ENCODE measurements at regions not wholly inside any gene's neighbourhood (a gene's known extent, or its start where the extent isn't known, plus 50 kb on each side); places are given as distances from the start of the nearest gene placed in this dataset.
"Not testable (repeated sequence)": the region's sequence is repeated elsewhere in the genome, so short reads cannot be mapped to it uniquely, and the experiment has no call there.

- no peak for DNase-seq
- Mint-ChIP-seq H3K36me3 (no peaks in the 10 kb centered on the region), H3K9me3 (no peaks in the 10 kb centered on the region), H3K4me1 (ENCODE audit: low read depth) (no peaks in the 10 kb centered on the region), H3K27ac (no peak overlapping the region), H3K4me3 (no peak overlapping the region), H3K27me3 (peaks cover 1% of the 10 kb centered on the region)
- POLR2A ChIA-PET = no interaction called here
- CTCF ChIA-PET = no interaction called here
- intact Hi-C loops (cut with micrococcal nuclease) = no loop called here
Measured at GRCh38 chr1:219050822-219051125, 122.9 kb upstream of the LYPLAL1 start.

DNA sequence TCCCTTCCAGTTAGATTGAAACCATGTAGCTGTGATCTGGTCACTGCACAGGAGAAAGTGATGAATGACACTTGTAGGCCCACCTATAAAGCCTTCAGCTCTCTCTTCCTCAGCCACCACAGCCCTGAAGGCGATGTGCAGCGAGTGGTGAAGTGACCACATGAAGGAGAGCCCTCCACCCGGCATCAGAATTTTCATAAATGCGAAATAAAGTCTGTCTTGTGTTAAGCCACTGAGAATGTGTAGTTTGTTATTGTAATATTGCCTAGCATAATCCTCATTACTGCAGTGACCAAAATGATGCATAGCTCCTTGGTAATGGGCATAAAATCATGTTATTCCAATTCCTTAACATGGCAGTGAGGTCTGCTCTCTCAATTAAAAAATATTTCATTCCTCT, 122.1 kb upstream of the LYPLAL1 start:
- H3K27ac Mint-ChIP-seq = no peak overlapping the region
- no peaks in the 10 kb centered on the region for H3K36me3 Mint-ChIP-seq
- intact Hi-C loops (cut with micrococcal nuclease) = no loop called here
- H3K4me1 Mint-ChIP-seq (ENCODE audit: low read depth) = no peaks in the 10 kb centered on the region
- POLR2A ChIA-PET = no interaction called here
- H3K27me3 Mint-ChIP-seq = peaks cover 1% of the 10 kb centered on the region
- DNase-seq = no peak
- H3K9me3 Mint-ChIP-seq = no peaks in the 10 kb centered on the region
- H3K4me3 Mint-ChIP-seq = no peak overlapping the region
- CTCF ChIA-PET = no interaction called here

- no peak overlapping the region for H3K27ac Mint-ChIP-seq
- no peaks in the 10 kb centered on the region for H3K36me3 Mint-ChIP-seq
- H3K4me1 Mint-ChIP-seq (ENCODE audit: low read depth) = peaks cover 1% of the 10 kb centered on the region
- intact Hi-C loops (cut with micrococcal nuclease) = loop anchor here (5.0 kb wide), 1 partner anchor 113 kb away; the partner anchor contains the start of gene LYPLAL1
- peaks cover 8% of the 10 kb centered on the region for H3K9me3 Mint-ChIP-seq
- DNase-seq = no peak
- no peak overlapping the region for H3K4me3 Mint-ChIP-seq
- CTCF ChIA-PET = interaction anchor here (0.6 kb wide), 1 partner anchor 130 kb away, joined by 4 read pairs; no protein-coding TSS in a partner anchor
- POLR2A ChIA-PET = no interaction called here
- H3K27me3 Mint-ChIP-seq = no peaks in the 10 kb centered on the region
Measured at GRCh38 chr1:219058891-219059820, 114.5 kb upstream of the LYPLAL1 start.

DNA sequence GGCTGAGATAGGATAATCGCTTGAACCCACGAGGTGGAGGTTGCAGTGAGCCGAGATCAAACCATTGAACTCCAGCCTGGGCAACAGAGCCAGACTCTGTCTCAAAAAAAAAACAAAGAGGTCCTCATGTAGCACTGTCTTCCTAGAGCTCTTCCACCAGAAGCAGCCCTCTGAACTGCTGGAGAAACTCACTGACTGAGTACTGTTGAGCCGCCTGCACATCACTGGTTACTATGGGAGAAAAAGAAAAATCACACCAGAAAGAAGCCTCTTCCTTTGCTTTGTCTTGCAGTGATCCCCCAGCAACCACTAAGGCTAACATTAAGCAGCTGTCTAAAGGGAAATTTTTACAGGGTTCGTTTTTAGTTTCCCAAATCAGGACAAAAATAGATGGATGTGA, 112.9 kb upstream of the LYPLAL1 start:
- Mint-ChIP-seq H3K9me3 (peaks cover 8% of the 10 kb centered on the region), H3K4me1 (ENCODE audit: low read depth) (peaks cover 1% of the 10 kb centered on the region), H3K4me3 (no peak overlapping the region), H3K27ac (no peak overlapping the region), H3K27me3 (no peaks in the 10 kb centered on the region), H3K36me3 (no peaks in the 10 kb centered on the region)
- no peak for DNase-seq
- ChIA-PET POLR2A (no interaction called here), CTCF (no interaction called here)
- intact Hi-C loops (cut with micrococcal nuclease) = no loop called here

DNA sequence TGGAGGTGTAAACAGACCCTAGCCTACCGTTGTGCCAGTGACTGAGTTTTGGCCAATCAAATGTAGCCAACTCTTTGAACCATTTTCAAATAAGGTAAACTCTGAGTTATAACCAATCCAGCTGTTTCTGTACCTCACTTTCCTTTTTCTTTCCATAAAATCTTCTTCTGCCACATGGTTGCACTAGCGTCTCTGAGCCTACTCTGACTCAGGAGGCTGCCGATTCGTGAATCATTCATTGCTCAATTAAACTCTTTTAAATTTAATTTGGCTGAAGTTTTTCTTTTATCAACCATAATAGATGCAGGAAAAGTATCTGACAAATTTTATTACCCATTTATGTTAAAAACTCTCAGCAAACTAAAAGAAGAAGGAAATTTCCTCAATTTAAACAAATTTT, 111.5 kb upstream of the LYPLAL1 start:
- no peaks in the 10 kb centered on the region for H3K36me3 Mint-ChIP-seq
- peaks cover 4% of the 10 kb centered on the region for H3K9me3 Mint-ChIP-seq
- no peak overlapping the region for H3K4me3 Mint-ChIP-seq
- ChIA-PET POLR2A (no interaction called here), CTCF (no interaction called here)
- H3K27ac Mint-ChIP-seq = no peak overlapping the region
- peaks cover 1% of the 10 kb centered on the region for H3K4me1 Mint-ChIP-seq (ENCODE audit: low read depth)
- DNase-seq = no peak
- intact Hi-C loops (cut with micrococcal nuclease) = no loop called here
- no peaks in the 10 kb centered on the region for H3K27me3 Mint-ChIP-seq

DNA sequence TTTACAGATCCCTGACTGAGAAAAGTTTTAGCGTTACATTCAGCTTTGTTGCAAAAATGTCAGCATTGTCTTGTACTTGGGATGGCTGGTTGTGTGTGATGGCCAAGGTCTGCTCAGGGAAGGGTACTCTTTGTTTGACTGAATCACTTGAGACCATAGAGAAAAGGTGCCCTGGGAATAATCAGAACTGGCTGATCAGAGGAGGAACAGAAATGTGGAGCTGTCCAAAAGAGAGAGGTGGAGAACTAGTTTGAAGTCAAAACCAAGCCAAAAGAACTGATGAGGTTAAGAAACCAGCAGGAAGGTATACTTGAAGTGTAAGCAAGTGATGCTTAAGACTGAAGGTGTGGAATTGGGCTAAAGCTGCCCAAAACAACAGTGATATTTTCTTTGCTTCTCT, 107.6 kb upstream of the LYPLAL1 start:
- POLR2A ChIA-PET = no interaction called here
- H3K4me1 Mint-ChIP-seq (ENCODE audit: low read depth) = no peaks in the 10 kb centered on the region
- no peaks in the 10 kb centered on the region for H3K27me3 Mint-ChIP-seq
- intact Hi-C loops (cut with micrococcal nuclease) = no loop called here
- H3K9me3 Mint-ChIP-seq = peaks cover 10% of the 10 kb centered on the region
- no peak overlapping the region for H3K27ac Mint-ChIP-seq
- no peaks in the 10 kb centered on the region for H3K36me3 Mint-ChIP-seq
- CTCF ChIA-PET = no interaction called here
- DNase-seq = no peak
- no peak overlapping the region for H3K4me3 Mint-ChIP-seq

- POLR2A ChIA-PET = no interaction called here
- CTCF ChIA-PET = no interaction called here
- H3K27ac Mint-ChIP-seq = no peak overlapping the region
- H3K4me3 Mint-ChIP-seq = no peak overlapping the region
- H3K4me1 Mint-ChIP-seq (ENCODE audit: low read depth) = no peaks in the 10 kb centered on the region
- H3K27me3 Mint-ChIP-seq = no peaks in the 10 kb centered on the region
- intact Hi-C loops (cut with micrococcal nuclease) = no loop called here
- DNase-seq = no peak
- H3K9me3 Mint-ChIP-seq = peaks cover 10% of the 10 kb centered on the region
- no peaks in the 10 kb centered on the region for H3K36me3 Mint-ChIP-seq
Measured at GRCh38 chr1:219066631-219067349, 106.9 kb upstream of the LYPLAL1 start.

DNA sequence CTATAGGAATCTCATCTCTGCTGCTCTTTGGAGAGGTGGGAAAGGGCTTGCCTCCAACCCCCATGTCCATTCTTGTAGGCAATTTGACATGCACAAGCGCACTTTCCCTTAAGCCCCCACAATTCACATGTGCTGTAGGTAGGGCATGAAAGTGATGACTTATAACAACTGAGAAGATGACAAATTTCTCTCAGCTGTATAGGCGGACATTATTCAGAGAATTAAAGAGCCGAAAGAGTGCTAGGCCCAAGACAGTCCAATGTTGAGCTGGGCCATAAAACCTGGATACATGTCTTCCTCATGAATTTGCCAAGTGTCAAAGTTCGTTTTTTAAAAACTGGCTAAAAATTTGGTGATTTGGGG, 106.3 kb upstream of the LYPLAL1 start:
- Mint-ChIP-seq H3K4me3 (no peak overlapping the region), H3K27me3 (no peaks in the 10 kb centered on the region), H3K4me1 (ENCODE audit: low read depth) (no peaks in the 10 kb centered on the region), H3K36me3 (no peaks in the 10 kb centered on the region), H3K9me3 (peaks cover 14% of the 10 kb centered on the region), H3K27ac (no peak overlapping the region)
- ChIA-PET POLR2A (no interaction called here), CTCF (interaction anchor here (0.6 kb wide), 1 partner anchor 745 kb away, joined by 4 read pairs; no protein-coding TSS in a partner anchor)
- intact Hi-C loops (cut with micrococcal nuclease) = no loop called here
- DNase-seq = no peak

DNA sequence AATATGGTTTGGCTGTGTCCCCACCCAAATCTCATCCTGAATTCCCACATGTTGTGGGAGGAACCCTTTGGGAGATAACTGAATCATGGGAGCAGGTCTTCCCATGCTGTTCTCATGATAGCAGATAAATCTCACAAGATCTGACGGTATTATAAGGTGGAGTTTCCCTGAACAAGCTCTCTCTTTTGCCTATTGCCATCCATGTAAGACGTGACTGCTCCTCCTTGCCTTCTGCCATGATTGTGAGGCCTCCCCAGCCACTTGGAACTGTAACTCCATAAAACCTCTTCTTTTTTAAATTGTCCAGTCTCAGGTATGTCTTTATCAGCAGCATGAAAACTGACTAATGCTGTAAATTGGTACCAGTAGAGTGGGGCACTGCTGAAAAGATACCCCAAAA, 103.3 kb upstream of the LYPLAL1 start:
- H3K4me1 Mint-ChIP-seq (ENCODE audit: low read depth) = not testable (repeated sequence)

DNA sequence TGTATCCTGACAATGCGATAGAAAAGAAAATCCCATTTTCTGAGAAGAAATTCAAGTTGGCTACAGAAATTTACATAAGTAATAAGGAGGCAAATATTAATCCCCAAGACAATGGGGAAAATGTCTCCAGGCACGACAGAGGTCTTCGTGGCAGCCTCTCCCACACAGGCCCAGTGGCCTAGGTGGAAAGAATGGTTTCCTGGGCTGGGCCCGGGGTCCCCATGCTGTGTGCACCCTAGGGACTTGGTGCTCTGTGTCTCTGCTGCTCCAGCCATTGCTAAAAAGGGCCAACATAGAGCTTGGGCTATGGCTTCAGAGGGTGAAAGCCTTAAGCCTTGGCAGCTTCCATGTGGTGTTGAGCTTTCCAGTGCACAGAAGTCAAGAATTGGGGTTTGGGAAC, 102.5 kb upstream of the LYPLAL1 start:
- CTCF ChIA-PET = no interaction called here
- no peaks in the 10 kb centered on the region for H3K36me3 Mint-ChIP-seq

More for the DNA sequence above, 103.3 kb upstream of the LYPLAL1 start:
- H3K27ac Mint-ChIP-seq; POLR2A ChIA-PET; CTCF ChIA-PET; H3K4me3 Mint-ChIP-seq; DNase-seq; intact Hi-C loops (cut with micrococcal nuclease); H3K27me3 Mint-ChIP-seq; H3K36me3 Mint-ChIP-seq: not testable (repeated sequence)
- peaks cover 16% of the 10 kb centered on the region for H3K9me3 Mint-ChIP-seq

DNA sequence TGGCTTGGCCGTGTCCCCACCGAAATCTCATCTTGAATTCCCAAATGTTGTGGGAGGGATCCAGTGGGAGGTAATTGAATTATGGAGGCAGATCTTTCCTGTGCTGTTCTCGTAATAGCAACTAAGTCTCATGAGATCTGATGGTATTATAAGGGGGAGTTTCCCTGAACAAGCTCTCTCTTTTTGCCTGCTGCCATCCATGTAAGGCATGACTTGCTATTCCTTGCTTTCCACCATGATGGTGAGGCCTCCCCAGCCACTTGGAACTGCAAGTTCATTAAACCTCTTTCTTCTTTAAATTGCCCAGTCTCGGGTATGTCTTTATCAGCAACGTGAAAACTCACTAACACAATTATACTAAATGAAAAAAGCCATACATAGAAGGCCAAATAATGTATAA, 101.3 kb upstream of the LYPLAL1 start:
- Mint-ChIP-seq H3K4me3 (no peak overlapping the region), H3K4me1 (ENCODE audit: low read depth) (no peaks in the 10 kb centered on the region), H3K9me3 (peaks cover 16% of the 10 kb centered on the region), H3K27me3 (no peaks in the 10 kb centered on the region), H3K27ac (no peak overlapping the region), H3K36me3 (no peaks in the 10 kb centered on the region)
- intact Hi-C loops (cut with micrococcal nuclease) = no loop called here
- DNase-seq = no peak
- ChIA-PET CTCF (no interaction called here), POLR2A (no interaction called here)

More for the DNA sequence above, 102.5 kb upstream of the LYPLAL1 start:
- no peak overlapping the region for H3K27ac Mint-ChIP-seq
- POLR2A ChIA-PET = no interaction called here
- no peaks in the 10 kb centered on the region for H3K27me3 Mint-ChIP-seq
- H3K4me3 Mint-ChIP-seq = no peak overlapping the region
- intact Hi-C loops (cut with micrococcal nuclease) = no loop called here
- peaks cover 16% of the 10 kb centered on the region for H3K9me3 Mint-ChIP-seq
- no peaks in the 10 kb centered on the region for H3K4me1 Mint-ChIP-seq (ENCODE audit: low read depth)
- no peak for DNase-seq

DNA sequence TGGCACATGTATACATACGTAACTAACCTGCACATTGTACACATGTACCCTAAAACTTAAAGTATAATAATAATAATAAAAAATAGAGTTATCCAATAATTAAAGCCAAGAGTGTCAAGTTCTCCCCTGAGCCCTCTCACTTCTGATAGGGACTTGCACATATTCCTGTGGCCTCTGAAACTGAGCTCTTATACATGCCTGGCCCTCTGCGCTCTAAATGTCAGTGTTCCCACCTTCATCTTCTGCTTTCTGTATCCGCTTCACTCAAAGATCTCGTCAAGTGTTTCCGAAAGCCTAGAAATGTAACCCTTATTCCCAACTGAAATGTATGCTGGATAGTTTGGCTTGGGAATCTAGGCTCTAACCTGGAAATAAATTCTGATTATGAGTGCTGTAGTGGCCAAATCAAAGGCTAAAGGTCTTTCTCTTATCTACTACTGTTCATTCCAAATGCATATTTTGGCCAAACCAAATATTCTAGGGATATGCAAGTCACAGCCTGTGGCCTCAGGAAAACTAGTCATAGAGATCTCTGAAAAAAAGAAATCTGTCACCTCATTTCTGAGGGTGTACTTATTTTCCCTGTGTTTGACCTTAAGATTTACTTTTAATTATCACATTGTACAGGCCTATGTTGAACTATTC, 99.5 kb upstream of the LYPLAL1 start:
- Mint-ChIP-seq H3K9me3 (peaks cover 16% of the 10 kb centered on the region), H3K27me3 (no peaks in the 10 kb centered on the region)
- CTCF ChIA-PET = no interaction called here

More for the DNA sequence above, 99.5 kb upstream of the LYPLAL1 start:
- intact Hi-C loops (cut with micrococcal nuclease) = no loop called here
- POLR2A ChIA-PET = no interaction called here
- no peak overlapping the region for H3K4me3 Mint-ChIP-seq
- no peak overlapping the region for H3K27ac Mint-ChIP-seq
- H3K36me3 Mint-ChIP-seq = no peaks in the 10 kb centered on the region
- H3K4me1 Mint-ChIP-seq (ENCODE audit: low read depth) = no peaks in the 10 kb centered on the region
- no peak for DNase-seq
